GM21737 (cell line): ENCODE measurements at regions not wholly inside any gene's neighbourhood (a gene's known extent, or its start where the extent isn't known, plus 50 kb on each side); places are given as distances from the start of the nearest gene placed in this dataset.
"Not testable (repeated sequence)": the region's sequence is repeated elsewhere in the genome, so short reads cannot be mapped to it uniquely, and the experiment has no call there.

Experiments
- ATAC-seq: cut with Tn5 transposase; IDR thresholded peaks from one replicate; pipeline ENCODE4 v1.9.1; 2021; ENCODE audit warnings: mild to moderate bottlenecking, moderate library complexity; ENCODE audit not compliant: unreplicated experiment

DNA sequence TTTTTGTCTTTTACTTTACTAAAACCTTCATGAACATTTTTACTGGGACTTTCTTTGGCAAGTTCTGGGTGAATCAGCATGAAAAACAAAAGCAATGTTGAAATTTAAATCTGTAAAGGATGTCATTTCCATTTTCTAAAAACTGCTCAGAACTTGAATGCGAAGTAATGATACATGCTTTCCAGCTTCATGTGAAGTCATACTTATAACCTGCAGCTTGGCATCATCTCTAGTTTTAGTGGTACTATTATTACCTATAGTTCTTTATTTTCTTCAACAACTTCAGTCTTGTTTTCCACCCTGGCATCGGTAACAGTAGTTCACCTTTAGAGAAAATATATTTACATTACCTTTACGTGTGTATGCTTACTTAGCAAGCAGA lies 421.4 kb upstream of the DIPK2B start:
- ATAC-seq, result no peak

DNA sequence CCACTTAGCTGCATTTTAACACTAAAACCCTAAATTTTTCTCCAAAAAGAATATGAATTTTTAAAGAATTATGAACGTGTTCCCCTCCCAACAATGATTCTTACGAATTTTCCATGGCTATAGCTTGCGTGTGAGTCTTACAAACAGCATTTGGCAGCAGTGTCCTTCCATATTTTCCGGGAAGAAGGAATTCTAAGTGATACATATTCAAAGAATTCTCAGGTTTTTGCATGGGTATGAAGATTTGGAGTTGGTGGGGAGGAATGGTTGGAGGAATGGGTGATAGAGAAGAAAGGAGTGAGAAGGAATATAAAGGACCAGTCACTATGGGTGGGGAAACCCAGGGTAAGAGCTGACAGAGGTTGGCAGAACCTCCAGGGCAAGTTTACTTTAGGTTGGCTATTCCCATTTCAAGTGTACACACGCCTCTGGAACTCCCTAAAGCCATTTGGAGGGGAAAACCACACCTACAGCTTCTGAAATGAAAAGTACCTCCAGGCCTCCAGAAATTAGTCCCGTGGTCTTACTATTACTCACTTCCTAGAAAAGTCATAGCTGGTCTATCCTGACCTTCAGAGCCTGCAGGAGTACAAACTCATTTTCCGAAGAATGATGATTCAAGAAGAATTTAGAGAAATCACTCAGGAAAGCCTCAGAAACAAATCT lies 420.8 kb upstream of the DIPK2B start:
- no peak for ATAC-seq

DNA sequence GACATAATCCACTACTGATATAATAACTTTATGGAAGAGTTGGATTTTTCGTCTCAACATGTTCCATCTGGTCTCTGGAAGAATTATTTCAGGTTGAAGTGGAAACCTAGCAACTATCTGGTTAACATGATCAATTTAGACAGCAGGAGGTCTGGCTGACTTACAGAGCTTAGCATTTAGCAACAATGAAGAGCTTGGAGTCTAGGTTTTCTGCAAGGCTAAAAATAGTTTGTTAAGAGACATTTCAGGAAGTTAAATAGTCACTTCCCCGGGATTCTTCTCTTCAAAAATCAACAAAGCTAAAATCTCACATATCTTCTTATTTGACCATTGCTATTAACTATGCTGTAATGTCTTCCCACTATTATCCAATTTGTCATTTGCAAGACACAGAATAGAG lies 418.6 kb upstream of the DIPK2B start:
- no peak for ATAC-seq

DNA sequence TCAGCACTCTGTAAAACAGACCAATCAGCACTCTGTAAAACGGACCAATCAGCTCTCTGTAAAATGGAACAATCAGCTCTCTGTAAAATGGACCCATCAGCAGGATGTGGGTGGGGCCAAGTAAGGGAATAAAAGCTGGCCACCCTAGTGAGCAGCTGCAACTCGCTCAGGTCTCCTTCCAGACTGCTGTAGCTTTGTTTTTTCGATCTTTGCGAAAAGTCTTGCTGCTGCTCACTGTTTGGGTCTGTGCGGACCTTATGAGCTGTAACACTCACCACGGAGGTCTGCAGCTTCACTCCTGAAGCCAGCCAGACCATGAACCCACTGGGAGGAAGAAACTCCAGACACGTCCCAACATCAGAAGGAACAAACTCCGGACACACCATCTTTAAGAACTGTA lies 414.9 kb upstream of the DIPK2B start:
- not testable (repeated sequence) for ATAC-seq

DNA sequence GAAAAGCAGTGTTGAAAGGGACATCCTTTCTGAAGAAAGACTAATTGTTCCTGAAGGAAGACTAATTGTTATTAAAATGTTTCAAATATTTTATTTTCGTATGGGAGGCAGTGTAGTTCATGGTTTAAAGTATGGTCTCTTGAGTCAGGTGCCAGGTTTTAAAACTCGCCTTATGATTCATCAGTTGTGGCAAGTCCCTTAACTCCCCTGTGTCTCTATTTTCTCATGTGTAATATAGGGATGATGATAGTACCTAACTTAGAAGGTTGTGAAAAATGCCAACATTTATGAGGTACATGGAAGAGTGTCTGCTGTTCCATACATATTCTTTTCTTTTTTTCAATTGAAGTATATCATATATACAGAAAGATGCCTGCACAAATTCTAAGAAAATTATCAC lies 414.2 kb upstream of the DIPK2B start:
- ATAC-seq, result no peak

DNA sequence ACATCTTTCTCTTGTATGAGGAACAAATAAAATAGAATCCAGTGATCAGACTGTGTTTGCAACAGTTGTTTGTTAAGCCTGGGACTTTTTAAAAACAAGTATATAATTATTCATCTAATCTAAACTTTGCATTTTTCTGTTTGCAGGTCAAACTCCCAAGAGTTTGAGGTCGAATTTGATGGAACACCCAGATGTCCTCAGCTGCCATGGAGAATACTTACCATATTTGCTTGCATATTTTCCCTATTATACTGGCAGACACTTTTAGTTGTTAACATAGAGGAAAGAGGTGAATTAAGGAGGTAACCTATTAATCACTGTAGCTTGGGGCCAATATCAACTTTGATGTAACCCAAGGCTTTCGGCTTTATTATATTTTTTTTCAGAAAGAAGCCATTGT lies 401.5 kb upstream of the DIPK2B start:
- no peak for ATAC-seq

DNA sequence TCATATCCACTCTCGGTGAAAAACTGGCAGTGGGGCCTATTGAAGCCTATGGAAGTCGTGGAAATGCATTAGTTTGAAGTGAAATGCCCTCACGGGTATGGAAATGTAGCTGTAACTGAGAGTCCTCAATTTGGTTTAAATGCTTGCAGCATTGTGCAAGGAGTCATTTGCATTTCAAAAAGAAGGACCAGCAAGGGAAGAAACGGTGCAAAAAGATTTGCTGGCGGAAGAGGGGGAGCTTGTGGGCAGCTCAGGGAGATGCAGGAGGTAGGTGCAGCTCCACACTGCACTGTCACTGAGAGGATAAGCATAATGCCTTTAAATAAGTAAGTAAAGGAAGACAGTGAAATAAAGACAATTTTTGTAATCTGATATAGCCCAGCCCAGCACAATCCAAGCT lies 400.4 kb upstream of the DIPK2B start:
- no peak for ATAC-seq

DNA sequence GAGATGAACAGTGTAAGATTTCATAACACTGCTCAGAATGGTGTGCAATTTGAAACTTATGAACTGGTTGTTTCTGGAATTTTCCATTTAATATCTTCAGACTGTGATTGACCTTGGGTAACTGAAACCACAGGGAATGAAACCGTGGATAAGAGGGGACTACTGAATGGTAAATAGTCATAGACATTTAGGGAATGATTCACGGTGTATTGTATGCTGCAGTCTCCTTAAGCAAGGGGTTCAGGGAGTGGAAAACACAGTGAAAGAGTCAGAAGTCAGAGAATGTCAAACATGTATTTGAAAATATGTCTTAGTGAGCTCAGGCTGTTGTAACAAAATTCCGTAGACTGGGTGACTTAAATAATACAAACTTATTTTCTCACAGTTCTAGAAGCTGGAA lies 398.2 kb upstream of the DIPK2B start:
- no peak for ATAC-seq

DNA sequence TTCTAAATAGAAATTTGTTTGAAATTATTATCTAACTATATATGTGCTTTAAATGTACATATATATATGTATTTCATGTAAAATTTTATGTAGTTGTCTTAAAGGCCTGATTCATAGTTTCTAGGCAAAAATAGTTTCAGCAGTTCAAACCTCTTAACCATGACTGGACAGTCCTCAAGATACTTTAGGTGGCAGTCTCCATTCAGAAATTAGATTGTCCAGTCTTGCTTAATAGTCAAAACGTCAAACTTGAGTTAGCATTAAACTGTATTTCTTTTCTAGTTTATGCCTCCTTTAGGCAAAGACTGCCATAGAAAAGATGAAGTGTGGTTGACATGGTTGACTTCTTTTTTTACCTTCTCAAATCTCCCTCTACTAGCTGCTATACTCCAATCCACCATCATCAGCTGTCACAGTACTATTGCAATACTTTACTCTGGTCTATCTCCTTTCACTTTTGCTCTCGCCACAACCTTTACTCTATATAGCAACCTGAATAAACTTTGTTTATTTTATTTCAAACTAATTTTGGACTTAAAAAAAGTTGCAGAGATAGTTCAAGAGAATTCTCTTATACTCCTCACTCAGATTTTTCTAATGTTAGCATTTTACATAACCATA lies 395.6 kb upstream of the DIPK2B start:
- no peak for ATAC-seq

DNA sequence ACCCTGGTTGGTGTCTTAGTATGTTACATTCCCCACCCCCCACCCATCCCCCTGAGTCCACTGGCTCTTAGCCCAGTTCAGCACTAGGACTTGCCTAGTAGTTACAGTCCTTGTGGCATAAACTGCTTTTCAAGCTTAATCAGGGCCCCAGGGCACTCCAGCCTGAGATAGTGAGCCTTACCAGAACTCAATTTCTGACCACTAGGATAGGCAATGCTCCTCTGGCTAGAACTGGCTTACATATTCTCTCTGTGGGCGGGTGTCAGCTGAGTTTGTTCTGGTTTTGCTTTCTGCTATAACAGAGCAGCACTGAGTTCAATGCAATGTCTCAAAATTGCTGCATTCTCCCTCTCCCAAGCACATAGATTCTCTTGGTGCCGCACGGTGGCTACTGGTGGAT lies 391.4 kb upstream of the DIPK2B start:
- ATAC-seq, result no peak

DNA sequence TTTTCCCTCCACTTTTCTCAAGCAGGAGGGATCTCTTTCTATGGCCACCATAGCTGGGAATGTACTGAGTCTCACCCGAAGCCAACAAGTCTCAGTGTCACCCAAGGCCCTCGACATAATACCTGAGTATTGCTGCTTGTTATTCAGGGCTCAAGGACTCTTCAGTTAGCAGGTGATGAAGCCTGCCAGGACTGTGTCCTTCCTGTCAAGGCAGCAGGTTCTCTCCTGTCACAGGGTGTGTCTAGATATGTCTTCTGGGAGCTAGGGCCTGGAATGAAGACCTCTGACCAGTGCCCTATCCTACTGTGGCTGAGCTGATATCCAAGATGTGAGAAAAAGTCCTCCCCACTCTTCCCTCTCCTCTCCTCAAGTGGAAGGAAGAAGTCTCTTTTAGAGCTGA lies 391.0 kb upstream of the DIPK2B start:
- ATAC-seq, result no peak

DNA sequence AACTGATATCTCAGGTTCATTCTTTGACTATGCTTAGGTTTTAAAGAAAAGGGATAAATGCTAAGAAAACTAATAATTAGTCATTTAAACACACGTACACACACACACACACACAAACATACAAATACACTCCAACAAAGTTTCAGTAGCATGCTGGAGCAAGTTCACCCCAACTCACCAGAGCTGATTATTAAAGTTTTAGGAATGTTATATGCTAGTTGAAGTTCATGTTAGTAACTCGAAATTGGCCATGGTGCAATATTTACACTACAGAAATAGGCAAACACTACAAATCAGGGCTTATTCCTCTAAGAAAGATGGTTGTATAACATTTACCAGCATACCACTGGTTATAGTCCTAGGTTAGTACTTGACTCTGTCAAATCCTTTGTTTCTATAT lies 384.0 kb upstream of the DIPK2B start:
- ATAC-seq, result no peak

DNA sequence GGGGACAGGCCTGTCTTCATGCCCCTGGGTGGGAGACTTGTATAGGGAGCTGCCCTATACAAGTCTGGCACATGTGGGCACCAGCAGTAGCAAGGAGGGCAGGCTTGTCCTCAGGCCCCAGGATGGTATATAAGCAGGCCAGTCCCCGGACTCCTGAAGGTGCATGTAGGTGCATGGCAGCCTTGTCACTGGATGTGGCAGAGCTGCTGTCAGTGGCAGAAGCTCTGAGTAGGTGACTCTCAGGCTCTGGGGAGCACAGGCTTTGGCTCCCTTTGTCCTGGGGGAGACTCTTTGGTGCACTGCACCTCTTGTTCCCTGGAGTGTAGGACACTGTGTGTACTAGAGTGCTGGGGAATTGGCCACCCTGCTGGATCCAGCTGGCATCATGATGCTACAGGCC lies 376.7 kb upstream of the DIPK2B start:
- no peak for ATAC-seq

DNA sequence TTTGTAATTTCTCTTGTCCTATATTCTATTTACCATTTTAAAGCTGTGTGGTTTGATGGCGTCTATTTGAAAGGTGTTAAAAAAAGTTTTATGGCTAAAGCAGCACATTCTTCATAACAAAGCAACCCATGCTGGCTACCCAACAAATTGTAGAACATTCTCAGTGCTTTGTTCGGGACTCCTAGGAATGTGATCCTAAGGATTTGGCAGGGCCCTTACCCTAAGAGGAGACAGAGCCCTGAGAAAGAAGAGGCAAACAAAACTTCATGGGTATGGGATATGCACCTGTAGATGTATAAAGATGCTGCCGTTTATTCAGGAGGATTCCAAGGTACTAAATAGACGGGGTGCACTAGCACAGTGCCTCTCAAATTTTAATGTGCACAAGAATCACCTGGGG lies 370.8 kb upstream of the DIPK2B start:
- ATAC-seq, result no peak

DNA sequence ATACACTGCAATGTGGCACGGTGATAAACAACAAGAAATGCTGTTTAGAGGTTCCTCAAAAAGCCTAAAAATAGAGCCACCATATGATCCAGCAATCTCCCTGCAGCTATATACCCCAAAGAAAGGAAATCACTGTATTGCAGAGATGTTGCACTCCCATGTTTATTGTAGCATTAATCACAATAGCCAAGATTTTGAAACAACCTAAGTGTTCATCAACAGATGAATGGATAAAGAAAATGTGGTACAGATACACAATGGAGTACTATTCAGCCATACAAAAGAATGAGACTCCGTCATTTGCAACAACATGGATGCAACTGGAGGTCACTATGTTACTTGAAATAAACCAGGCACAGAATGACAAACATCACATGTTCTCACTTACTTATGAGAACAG lies 365.8 kb upstream of the DIPK2B start:
- ATAC-seq, result no peak

DNA sequence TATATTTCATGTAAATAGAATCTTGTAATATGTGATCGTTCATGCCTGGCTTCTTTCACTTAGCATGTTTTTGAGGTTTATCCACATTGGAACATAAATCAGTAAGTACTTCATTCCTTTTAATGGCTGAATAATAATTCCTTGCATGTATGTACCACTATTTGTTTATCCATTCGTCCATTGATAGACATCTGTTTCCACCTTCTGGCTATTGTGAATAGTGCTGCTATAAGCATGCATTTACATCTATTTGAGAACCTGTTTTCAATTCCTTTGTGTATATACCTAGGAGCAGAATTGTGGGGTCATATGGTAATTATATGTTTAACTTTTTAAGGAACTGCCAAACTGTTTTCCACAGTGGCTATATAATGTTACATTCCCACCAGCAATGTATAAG lies 356.7 kb upstream of the DIPK2B start:
- ATAC-seq, result no peak

DNA sequence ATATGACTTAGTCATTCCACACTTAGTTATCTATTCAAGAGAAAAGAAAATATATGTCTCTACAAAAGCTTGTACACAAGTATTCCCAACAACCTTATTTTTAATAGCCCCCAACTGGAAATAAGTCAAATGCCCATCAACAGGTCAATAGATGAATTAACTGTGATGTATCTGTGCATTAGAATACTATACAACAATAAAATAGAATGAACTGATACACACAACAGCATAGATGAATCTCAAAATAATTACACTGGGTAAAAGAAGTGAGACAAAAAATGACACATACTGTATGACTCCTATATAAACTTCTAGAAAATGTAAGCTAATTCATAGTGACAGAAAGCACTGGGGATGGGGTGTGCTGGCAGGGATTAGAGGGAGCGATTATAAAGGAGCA lies 354.1 kb upstream of the DIPK2B start:
- no peak for ATAC-seq

DNA sequence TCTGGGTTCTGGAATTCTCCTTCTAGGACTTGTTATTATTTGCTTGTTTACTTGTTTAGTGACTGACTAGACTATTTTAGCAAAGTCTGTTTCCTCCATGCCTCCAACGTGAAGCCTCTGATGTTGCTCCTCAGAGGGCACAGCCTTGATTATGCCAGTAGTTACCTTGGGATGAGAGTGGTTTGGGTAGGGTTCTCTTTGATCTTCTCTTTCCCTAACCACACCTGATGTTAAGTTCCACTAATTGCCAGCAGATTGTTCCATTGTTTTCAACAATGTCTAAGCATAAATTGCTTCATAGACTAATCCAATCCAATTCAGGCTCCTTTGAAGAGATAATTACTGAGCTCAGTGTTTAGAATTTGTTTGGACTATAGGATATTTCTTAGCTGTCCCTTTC lies 352.7 kb upstream of the DIPK2B start:
- ATAC-seq, result no peak

DNA sequence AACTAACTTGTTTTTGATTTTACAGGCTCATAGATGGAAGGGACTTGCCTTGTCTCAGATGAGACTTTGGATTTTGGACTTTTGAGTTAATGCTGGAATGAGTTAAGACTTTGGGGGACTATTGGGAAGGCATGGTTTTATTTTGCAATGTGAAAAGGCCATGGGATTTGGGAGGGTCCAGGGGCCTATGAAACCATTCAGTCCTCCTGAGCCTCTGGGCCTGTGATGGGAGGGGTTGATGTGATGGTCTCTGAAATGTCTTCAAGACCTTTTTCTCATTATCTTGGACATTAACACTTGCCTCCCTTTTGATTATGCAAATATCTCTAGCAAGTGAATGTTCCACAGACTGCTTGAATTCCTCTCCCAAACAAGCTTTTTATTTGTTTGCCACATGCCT lies 346.0 kb upstream of the DIPK2B start:
- ATAC-seq, result not testable (repeated sequence)

DNA sequence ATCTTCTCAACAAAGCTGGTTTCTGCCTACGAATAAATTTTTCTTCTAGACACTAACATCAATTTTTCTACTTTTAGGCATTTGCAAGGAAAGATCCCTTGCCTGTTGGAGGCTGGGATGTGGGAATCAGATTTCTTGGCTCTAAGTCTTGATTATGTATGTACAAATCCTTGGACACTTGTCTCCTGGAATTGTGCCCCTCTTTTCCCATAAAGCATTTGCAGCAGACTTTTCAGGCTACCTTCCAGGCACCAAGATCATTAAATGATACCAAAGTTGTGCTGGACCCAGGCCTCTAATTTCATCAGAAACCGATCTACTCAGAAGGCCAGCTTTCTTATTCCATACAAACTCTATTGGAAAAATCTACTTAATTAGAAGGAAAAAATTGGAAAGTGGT lies 339.5 kb upstream of the DIPK2B start:
- ATAC-seq, result no peak

DNA sequence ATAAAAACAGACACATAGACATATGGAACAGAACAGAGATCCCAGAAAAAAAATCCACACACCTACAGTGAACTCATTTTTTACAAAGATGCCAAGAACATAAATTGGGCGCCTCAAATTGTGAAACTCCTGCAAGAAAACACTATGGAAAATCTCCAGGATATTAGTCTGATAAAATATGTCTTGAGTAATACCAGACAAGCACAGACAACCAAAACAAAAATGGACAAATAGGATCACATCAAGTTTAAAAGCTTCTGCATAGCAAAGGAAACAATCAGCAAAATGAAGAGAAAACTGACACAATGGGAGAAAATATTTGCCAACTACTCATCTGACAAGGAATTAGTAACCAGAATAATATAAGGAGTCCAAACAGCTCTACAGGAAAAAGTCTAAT lies 337.3 kb upstream of the DIPK2B start:
- ATAC-seq, result no peak

DNA sequence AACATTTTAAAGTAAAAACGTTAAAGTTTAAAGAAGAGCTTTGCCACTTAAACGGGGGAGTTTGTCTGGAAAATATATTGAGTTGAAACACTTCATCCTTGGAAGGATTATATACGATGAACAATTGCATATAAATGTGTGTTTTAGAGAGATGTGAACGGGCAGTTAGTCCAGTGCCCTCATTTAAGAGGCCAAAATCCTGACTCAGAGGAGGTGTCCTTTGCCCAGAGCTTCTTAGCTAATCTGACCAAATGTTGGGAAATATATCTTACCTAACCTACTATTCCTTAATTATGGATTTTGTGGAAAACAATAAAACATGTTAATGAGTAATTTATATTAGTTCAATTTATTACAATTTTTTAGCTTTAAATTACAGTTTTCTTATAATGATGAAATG lies 327.2 kb upstream of the DIPK2B start:
- no peak for ATAC-seq

DNA sequence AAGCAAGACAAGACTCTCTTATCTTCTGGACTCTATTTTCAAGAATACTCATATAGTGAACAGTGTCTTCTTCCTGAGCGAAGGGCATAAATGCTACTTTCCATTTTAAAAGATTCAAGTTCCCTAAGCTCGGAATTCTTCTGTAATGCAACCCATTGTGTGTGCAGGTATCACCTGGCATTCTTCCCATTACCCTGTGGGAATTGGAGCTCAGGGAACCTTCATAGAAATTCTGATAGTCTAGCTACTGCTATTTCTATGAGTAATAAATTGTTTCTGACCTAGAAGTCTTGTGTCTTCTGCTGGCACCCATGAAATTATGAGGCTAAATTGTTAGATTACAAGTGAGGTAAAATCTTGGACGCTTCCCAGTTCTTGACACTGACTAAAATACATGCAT lies 324.1 kb upstream of the DIPK2B start:
- ATAC-seq, result no peak
